ENCODE measurements at regions not wholly inside any gene's neighbourhood (a gene's known extent, or its start where the extent isn't known, plus 50 kb on each side); places are given as distances from the start of the nearest gene placed in this dataset.

GRCh38 chr10:33638374-33638773 is 303.9 kb upstream of the NRP1 start:
- no peak for DNase-seq
- H3K27ac ChIP-seq = no peak overlapping the region
- no peaks in the 10 kb centered on the region for H3K36me3 ChIP-seq
- no peak for TF ChIP-seq POLR2A (IDR thresholded peaks at IDR 0.05)
- TF ChIP-seq, protein P1, sequence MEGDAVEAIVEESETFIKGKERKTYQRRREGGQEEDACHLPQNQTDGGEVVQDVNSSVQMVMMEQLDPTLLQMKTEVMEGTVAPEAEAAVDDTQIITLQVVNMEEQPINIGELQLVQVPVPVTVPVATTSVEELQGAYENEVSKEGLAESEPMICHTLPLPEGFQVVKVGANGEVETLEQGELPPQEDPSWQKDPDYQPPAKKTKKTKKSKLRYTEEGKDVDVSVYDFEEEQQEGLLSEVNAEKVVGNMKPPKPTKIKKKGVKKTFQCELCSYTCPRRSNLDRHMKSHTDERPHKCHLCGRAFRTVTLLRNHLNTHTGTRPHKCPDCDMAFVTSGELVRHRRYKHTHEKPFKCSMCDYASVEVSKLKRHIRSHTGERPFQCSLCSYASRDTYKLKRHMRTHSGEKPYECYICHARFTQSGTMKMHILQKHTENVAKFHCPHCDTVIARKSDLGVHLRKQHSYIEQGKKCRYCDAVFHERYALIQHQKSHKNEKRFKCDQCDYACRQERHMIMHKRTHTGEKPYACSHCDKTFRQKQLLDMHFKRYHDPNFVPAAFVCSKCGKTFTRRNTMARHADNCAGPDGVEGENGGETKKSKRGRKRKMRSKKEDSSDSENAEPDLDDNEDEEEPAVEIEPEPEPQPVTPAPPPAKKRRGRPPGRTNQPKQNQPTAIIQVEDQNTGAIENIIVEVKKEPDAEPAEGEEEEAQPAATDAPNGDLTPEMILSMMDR (IDR thresholded peaks at IDR 0.05) = no peak
- no peak overlapping the region for H3K4me3 ChIP-seq
- no peaks in the 10 kb centered on the region for H3K9me3 ChIP-seq
- no peaks in the 10 kb centered on the region for H3K4me1 ChIP-seq
- H3K27me3 ChIP-seq = no peaks in the 10 kb centered on the region

- H3K27me3 ChIP-seq = no peaks in the 10 kb centered on the region
- H3K4me3 ChIP-seq = no peak overlapping the region
These were observed 301.6 kb upstream of the NRP1 start for GRCh38 chr10:33635967-33636515.

DNA sequence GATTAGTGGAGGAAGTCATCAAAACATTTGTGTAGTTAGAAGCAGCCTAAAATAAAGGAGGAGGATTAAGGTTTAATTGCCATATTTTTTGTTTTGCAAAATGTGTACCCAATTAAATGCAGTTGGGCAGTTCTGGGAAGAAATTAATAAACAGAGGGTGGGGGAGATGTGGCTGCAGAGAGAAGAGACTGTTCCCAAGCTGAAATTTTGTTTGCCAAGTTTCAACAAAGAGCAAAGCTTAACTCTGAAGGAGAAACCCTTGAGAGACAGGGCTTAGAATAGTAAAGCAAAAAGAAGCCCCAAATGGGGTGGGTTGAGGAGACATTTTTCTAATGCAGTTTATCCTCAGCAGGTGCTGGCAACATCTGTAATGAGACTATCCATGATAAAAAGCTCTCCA is 298.0 kb upstream of the NRP1 start:
- no peaks in the 10 kb centered on the region for H3K27me3 ChIP-seq
- H3K4me1 ChIP-seq = no peaks in the 10 kb centered on the region
- DNase-seq = no peak
- H3K4me3 ChIP-seq = no peak overlapping the region
- no peak for TF ChIP-seq POLR2A (IDR thresholded peaks at IDR 0.05)
- TF ChIP-seq, protein P1 (IDR thresholded peaks at IDR 0.05) = no peak
- H3K27ac ChIP-seq = no peak overlapping the region
- no peaks in the 10 kb centered on the region for H3K36me3 ChIP-seq
- H3K9me3 ChIP-seq = no peaks in the 10 kb centered on the region

More at GRCh38 chr10:33635967-33636515, 301.6 kb upstream of the NRP1 start:
- H3K27ac ChIP-seq = no peak overlapping the region
- DNase-seq = no peak
- no peaks in the 10 kb centered on the region for H3K36me3 ChIP-seq
- no peak for TF ChIP-seq POLR2A (IDR thresholded peaks at IDR 0.05)
- TF ChIP-seq, protein P1 (IDR thresholded peaks at IDR 0.05) = no peak
- no peaks in the 10 kb centered on the region for H3K9me3 ChIP-seq
- no peaks in the 10 kb centered on the region for H3K4me1 ChIP-seq

DNA sequence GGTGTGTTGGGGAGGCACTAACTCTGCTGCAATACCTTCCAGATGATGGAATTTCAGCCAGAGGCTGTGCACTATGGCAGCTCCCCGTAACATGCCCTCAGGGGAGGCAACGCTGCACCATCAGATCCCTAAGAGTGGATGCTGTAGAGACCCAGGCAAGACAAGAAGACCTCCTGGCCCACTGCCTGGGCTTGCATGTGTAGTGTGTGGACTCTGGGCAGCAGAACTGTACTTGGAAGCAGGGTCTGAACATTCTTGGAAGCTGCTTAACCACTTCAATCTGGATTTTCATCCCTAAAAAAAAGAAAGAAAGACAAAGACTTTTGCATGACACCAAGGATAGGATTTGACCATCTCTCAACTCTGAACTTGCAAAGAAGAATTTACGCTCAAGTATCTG is 297.5 kb upstream of the NRP1 start:
- no peak for DNase-seq
- Histone ChIP-seq H3K27ac (no peak overlapping the region), H3K27me3 (no peaks in the 10 kb centered on the region), H3K4me1 (no peaks in the 10 kb centered on the region), H3K36me3 (no peaks in the 10 kb centered on the region), H3K9me3 (no peaks in the 10 kb centered on the region), H3K4me3 (no peak overlapping the region)
- TF ChIP-seq POLR2A (IDR thresholded peaks at IDR 0.05) = no peak
- TF ChIP-seq, protein P1 (IDR thresholded peaks at IDR 0.05) = no peak

- H3K4me3 ChIP-seq = no peak overlapping the region
- no peaks in the 10 kb centered on the region for H3K36me3 ChIP-seq
- DNase-seq = no peak
- TF ChIP-seq, protein P1 (IDR thresholded peaks at IDR 0.05) = no peak
- no peak for TF ChIP-seq POLR2A (IDR thresholded peaks at IDR 0.05)
- H3K27ac ChIP-seq = no peak overlapping the region
- no peaks in the 10 kb centered on the region for H3K27me3 ChIP-seq
- no peaks in the 10 kb centered on the region for H3K9me3 ChIP-seq
- no peaks in the 10 kb centered on the region for H3K4me1 ChIP-seq
These were observed 296.3 kb upstream of the NRP1 start for GRCh38 chr10:33630761-33631160.

DNA sequence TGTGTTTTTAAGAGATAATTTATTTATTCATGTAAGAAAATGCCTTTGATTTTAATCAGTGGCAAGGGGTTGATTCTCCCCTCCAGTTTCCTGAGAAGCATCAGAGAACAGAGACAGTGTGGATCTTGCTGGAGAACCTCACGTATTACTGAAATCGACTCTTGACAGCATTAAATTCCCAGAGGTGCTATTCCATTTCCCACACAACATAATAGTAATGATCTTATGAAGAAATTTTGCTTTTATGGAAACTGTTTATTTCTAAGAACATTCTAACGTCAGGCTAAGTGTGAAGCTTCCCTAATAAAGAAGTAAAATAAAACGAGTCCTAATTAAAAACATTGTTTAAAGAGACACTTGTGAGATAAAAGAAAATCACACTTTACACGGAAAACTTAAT is 293.1 kb upstream of the NRP1 start:
- no peak overlapping the region for H3K4me3 ChIP-seq
- no peaks in the 10 kb centered on the region for H3K4me1 ChIP-seq
- no peak for TF ChIP-seq POLR2A (IDR thresholded peaks at IDR 0.05)
- TF ChIP-seq, protein P1 (IDR thresholded peaks at IDR 0.05) = no peak
- no peaks in the 10 kb centered on the region for H3K27me3 ChIP-seq
- no peak for DNase-seq
- H3K27ac ChIP-seq = no peak overlapping the region
- H3K9me3 ChIP-seq = no peaks in the 10 kb centered on the region
- no peaks in the 10 kb centered on the region for H3K36me3 ChIP-seq
